Vagina (tissue), 2 donors: ENCODE measurements at regions not wholly inside any gene's neighbourhood (a gene's known extent, or its start where the extent isn't known, plus 50 kb on each side); places are given as distances from the start of the nearest gene placed in this dataset.

Source experiments
- CTCF ChIP-seq, 3 experiments: fragments of 450-650 bp in 2 of 3; fragments of 200-600 bp in 1 of 3; sonication (generic) in 1 of 3; IDR thresholded peaks; one replicate each; pipeline ENCODE4 v1.5.1; 2017 to 2019; ENCODE audit warnings: antibody characterized with exemption in 3 of 3, mild to moderate bottlenecking in 2 of 3, moderate library complexity in 2 of 3
- POLR2A ChIP-seq, 2 donors: fragments of 450-650 bp; IDR thresholded peaks; one replicate each; pipeline ENCODE4 v1.6.1; 2017; ENCODE audit warnings: antibody characterized with exemption in 2 of 2, mild to moderate bottlenecking in 2 of 2, moderate library complexity in 2 of 2

DNA sequence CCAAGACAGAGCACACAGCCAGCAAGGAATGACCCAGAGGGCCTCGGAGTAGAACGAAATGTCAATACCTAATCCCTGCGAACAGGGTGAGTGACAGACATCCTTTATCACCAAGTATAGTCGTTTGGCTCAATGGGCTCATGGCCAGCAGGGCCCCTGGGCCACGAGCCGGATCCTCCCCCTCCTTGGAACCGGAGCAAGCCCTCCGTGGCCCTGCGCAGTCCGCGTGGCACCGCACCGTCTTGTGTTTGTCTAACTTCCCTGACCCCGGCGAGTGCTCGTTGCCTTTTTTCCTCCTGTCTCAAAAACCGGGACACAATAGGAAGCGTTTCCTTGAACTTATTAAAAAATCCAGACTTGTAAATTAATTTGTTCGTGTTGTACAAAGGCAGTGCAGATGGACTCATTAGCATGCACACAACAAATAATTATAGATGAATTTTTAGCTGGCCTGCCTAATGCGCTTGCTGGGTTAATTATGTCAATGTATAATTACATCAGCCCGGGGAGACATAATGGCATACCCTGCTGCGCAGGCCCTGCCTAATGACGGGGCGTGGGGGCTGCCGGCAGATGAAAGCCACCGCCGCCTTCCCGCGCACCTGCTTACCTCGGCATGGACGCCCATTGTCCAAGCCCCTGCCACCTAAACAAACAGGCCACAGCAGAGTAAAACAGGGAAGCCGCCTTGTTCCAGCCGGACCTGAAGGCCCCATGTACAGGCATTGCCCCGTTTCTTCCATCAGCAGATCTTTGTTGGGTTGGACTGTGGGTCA lies 81.6 kb downstream of the PHETA1 start:
- no peak for TF ChIP-seq CTCF (IDR thresholded peaks at IDR 0.05)
- TF ChIP-seq POLR2A (IDR thresholded peaks at IDR 0.05), result no peak
